ENCODE measurements at regions not wholly inside any gene's neighbourhood (a gene's known extent, or its start where the extent isn't known, plus 50 kb on each side); places are given as distances from the start of the nearest gene placed in this dataset.

DNA sequence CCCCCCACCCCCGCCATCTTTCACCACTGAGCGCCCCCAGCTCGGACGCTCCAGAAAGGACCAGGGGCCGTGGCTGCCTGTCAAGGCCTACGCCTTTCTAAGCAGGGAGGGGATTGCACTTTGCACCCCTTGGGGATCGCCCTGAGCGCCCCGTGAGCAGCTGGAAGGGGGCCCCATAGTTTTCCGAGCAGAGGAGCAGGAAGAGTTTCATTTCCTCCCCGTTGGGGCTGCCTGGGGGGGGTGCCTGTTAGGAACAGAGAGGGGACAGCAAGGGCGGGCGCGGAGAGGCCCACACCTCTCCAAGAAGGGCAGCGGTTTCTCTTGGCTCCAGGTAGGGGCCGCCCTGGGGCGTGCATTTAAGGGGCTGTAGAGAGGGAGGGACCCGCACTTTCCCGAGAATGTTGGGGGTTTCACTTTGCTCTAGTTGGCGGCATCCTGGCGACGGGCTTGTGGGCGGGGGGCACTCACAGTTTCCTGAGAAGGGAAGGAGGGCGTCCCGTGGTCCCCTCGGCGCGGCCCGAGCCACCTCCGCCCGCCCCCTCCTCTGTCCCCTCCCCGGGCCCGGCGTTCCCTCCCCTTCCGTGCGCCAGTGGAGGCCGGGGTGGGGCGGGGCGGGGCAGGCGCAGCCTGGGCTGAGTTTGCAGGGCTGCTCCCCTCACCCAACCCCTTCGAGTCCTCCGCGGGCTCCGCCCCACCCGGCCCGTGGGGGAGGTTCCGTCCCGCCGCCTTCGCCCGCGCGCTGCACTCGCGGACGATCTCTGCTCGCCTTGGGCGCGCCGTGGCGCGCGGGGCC is 82.3 kb upstream of the CD99 start:
- FAIRE-seq, result no peak

GRCh38 chrX:2607113-2607512 is 84.0 kb upstream of the CD99 start:
- no peak for FAIRE-seq

More for the DNA sequence above, 82.3 kb upstream of the CD99 start:
- peak; percentile 71 for DNase-seq (ENCODE audit: low spot score)

DNA sequence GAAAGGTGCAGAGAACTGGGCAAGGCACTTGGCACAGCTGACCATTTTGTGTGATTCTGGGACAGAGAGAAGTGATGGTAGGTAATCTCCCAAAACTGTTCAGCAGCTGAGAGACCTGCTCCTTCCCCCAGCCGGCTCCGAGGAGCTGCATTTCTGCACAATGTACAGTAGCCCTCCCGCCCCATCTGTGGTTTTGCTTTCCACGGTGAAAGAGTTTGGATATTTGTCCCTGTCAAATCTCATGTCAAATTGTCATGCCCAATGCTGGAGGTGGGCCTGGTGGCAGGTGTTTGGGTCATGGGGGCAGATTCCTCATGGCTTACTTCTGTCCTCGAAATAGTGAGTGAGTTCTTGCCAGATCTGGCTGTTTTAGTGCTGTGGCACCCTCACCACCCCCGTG is 90.5 kb upstream of the CD99 start:
- FAIRE-seq, result no peak
- DNase-seq (ENCODE audit: low spot score), result no peak

More at GRCh38 chrX:2607113-2607512, 84.0 kb upstream of the CD99 start:
- DNase-seq (ENCODE audit: low spot score), result no peak

GRCh38 chrX:2596555-2597255 is 94.4 kb upstream of the CD99 start:
- FAIRE-seq (no peak), DNase-seq (ENCODE audit: low spot score) (no peak)

DNA sequence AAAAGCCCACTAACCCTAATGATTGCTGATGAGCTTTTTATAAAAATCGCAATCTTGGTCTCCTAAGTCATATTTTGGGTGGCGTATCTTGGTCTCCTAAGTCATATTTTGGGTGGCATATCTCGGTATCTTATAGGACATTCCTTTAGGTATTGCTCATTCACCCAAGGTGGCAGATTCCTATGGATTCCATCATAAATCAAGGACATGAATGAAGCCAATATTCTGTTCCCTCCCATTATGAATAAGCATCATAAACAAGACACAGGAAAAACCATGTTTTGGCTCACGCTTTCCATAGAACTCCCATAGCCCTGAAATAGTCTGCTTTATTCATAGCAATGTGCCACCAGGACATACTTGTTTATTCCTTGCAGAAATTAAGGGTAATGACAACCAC is 95.0 kb upstream of the CD99 start:
- FAIRE-seq, result no peak
- no peak for DNase-seq (ENCODE audit: low spot score)

- no peak for DNase-seq (ENCODE audit: low spot score)
- FAIRE-seq, result no peak
Measured at GRCh38 chrX:2595258-2595657, 94.5 kb upstream of the DHRSX start.

DNA sequence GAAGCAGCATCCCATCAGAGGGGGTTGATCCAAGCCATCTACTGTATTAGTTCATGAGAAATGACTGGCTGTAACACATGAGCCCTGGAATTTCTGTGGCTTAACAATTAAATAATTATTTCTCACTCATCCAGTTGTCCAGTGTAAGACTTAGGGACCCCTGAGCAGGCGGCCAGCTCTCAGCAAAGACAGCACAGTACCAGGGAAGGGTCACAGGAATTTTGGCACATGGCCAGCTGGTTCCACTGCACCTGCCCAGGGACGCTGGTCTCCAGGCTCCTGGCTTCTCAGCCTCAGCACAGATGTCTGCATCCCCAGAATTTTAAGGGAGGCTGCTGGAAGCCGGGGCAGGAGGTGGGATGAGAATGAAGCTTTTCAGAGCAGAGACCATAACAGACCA is 93.7 kb upstream of the DHRSX start:
- no peak for FAIRE-seq
- no peak for DNase-seq (ENCODE audit: low spot score)

- no peak for DNase-seq (ENCODE audit: low spot score)
Measured at GRCh38 chrX:2592279-2592678, 91.5 kb upstream of the DHRSX start.

GRCh38 chrX:2589186-2590020 is 88.6 kb upstream of the DHRSX start:
- DNase-seq (ENCODE audit: low spot score), result no peak
- no peak for FAIRE-seq

More at GRCh38 chrX:2592279-2592678, 91.5 kb upstream of the DHRSX start:
- FAIRE-seq, result no peak

DNA sequence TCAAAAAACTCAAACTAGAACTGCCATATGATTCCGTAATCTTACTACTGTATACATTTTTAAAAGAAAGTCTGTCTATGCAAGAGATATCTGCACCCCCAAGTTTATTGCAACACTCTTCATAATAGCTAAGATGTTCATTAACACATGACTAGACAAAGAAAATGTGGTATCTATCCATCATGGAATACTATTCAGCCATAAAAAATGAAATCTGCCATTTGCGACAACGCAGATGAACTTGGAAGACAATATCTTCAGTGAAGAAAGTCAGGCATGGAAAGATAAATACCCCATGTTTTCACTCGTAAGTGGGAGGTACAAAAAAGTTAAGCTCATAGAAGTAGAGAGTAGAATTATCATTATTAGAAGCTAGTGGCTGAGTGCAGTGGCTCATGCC is 87.3 kb upstream of the DHRSX start:
- DNase-seq (ENCODE audit: low spot score), result no peak
- FAIRE-seq, result no peak

DNA sequence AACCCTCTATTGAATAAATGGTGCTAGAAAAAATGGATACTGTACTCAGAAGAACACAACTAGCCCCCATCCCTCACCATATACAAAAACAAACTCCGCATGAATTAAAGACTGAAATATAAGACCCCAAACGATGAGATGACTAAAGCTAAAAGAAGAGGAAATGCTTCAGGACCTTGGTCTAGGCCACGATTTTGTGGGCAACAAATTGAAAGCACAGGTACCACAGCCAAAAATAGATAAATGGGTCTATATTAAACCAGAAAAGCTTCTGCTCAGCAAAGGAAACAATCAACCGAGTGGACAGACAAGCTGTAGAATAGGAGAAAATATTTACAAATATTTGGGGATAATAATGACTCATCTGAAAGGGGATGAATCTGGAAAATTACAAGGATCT is 86.4 kb upstream of the DHRSX start:
- FAIRE-seq (no peak), DNase-seq (ENCODE audit: low spot score) (no peak)

DNA sequence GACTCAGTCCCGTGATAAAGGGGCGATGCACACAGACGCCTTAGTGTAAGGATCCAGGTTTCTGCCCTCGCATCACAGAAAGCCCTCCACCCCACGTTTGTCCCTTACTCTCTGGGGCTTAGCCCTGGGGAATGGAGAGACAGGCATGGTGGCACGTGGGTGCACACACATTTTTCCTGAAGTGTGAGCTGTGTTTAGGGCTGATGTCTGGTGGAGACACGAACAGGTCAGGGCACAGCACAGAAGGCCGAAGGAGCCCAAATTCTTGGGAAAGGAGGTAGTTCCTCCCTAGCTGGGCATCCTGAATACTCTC is 84.3 kb upstream of the DHRSX start:
- no peak for FAIRE-seq
- DNase-seq (ENCODE audit: low spot score), result no peak

DNA sequence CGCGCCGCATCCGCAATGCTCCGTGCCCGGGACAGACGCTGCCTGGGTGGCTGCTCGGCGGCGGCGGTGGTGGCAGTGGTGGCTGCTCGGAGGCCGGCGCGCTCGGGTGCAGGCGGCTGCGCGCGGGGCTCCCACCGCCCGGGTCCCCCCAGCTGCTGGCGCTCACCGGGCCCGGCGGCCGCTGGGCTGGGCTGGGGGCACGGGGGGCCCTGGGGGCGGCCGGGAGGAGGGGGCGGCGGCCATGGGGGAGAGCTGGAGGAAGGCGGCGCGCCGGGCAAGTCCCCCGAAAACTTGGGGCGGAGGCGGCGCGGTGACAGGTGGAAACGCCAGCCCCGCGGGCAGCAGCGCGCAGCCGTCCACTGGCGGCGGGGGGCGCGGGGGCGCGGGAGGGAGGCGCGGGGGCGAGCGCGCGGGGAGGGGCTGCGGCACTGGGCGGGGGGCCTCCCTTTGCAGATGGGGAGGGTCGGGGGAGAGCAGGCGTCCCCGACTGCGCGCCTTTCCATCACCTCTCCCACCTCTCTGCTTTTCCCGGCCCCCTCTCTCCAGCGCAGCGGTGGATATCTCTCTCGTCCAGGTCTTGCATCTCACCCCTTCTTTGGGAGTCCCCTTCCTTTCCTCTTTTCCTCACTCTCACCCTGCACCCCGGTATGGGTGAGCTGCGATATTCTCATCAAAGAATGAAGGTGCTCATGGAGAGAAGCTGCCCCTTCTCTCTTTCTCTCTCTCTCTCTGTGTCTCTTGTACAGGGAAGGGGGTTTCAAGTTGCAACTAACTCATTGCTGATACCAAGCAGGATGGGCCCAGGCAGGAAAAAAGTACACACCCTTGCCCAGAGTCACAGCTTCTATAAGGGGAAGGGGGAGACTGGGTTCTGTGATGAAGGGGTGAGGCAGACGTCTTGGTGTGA is 83.7 kb upstream of the DHRSX start:
- FAIRE-seq, result no peak
- no peak for DNase-seq (ENCODE audit: low spot score)

GRCh38 chrX:2583194-2584162 is 82.7 kb upstream of the DHRSX start:
- no peak for DNase-seq (ENCODE audit: low spot score)
- no peak for FAIRE-seq

DNA sequence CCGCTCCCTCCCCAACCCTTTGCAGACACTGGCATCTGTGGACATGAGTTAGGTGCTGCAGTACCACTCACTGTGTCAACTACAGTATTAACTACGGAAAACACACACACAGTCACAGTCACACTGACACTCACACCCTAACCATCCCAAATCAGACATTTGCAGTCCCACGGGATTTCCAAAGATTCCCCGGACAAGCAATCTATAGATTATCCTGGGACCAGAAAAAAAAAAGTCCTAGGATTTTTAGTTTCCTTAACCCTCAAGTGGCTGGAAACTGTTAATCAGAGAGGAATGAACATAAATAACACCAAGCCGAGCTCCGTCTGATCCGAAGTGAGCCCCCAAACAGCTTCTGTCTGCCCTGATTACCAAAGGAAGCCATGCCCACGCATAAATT is 81.9 kb upstream of the DHRSX start:
- FAIRE-seq (no peak), DNase-seq (ENCODE audit: low spot score) (no peak)

DNA sequence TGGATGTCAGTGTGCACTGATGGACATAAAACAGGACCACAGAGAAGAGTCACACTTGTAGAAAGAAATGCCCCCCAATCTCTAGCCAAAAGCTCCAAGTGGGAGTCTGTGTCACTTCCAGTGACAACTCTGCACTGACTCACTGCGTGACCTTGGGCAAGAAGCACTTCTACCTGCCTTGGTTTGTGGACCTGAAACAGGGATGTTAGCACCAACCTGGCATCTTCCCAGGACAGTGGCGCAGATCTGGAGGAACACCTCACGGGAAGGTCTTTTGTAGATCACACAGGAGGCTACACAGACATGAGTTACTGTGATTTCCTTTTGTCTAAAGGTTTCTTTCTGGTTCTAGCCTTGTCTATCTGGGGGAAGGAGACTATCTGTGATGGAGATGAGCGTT is 80.5 kb upstream of the DHRSX start:
- DNase-seq (ENCODE audit: low spot score), result no peak
- no peak for FAIRE-seq

DNA sequence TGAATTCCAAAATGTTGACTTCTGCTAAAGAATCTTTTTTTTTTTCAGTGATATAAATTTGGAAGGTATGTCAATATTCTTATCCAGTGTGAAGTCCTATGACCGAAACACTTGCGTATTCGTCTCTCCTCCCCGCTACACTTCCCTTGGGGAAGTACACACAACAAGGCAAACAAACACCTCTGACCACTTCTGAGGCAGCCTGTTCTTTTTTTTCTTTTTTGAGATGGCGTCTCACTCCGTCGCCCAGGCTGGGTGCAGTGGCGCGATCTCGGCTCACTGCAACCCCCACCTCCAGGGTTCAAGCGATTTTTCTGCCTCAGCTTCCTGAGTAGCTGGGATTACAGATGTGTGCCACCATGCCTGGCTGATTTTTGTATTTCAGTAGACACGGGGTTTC is 78.1 kb upstream of the DHRSX start:
- DNase-seq (ENCODE audit: low spot score) (no peak), FAIRE-seq (no peak)

DNA sequence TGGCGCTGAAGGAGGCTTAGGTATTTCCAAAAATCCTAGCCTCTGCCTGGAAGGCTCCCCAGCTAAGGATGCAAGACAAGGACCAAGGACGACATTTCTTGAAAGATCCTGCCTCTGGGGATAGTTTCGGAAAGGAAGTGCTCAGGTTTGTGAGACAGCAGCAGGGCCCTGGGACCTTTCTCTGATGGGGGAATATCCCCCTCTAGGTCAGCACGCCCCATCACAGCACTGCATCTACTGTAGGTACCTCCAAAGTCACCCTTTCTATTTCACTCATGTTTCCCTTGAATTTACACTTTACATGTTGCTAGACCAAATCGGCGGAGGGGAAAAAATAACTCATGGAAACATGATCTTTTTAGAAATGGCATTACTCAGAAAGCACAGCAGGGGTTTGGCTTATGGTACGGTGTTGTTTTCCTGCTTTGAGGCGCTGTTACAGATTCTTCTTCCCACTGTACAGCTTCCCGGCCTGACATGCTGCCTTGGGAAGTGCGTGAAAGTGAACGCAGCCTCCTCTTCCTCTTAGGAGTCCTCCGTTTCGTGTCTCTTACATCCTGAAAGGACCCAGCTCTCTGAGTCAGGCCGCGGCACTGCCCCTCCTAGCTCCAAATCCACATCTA is 77.2 kb upstream of the DHRSX start:
- no peak for DNase-seq (ENCODE audit: low spot score)
- FAIRE-seq, result no peak

DNA sequence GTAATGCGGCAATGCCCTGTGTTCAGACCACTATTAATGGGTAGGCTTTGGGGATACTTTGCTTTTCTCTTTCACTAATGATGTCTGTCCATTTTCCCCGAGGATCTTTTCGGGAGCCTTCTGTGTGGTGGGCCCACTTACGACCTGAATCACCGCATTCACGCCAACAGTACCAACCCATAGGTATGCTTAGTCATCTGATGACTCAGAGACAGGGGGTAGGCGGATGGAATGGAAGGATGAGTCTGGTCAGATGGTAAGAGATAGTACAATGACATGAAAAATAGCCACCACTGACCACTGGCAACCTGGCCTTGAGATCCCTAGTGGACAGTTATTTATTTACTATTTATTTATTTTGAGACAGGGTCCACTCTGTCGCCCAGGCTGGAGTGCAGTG is 76.0 kb upstream of the DHRSX start:
- peak; percentile 58 for DNase-seq (ENCODE audit: low spot score)

GRCh38 chrX:2574271-2574670 is 73.5 kb upstream of the DHRSX start:
- DNase-seq (ENCODE audit: low spot score) (no peak), FAIRE-seq (no peak)

More for the DNA sequence above, 76.0 kb upstream of the DHRSX start:
- no peak for FAIRE-seq

Data from RCC 7860 (cell line).